ENCODE measurements at regions not wholly inside any gene's neighbourhood (a gene's known extent, or its start where the extent isn't known, plus 50 kb on each side); places are given as distances from the start of the nearest gene placed in this dataset.
"Not testable (repeated sequence)": the region's sequence is repeated elsewhere in the genome, so short reads cannot be mapped to it uniquely, and the experiment has no call there.

DNA sequence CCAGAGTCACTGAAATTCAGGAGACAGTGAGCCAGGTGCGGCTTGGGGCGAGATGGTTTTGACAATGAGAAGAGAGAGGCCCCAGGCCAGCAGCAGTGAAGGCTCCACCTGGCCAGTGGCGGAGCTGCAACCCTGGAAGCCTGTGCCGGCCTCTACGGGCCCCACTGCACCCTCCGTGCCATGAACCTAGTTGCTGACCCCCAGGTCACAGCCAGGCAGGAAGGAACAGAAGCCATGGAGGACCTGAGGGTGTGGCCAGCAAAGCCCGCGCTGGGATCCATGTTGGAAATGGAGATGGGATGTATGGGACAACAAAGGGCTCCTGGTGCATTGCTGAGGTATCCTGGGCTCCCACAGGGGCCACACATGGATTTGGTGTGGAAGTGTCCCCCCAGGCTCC lies 1528.5 kb downstream of the BRD1 start:
- no peaks in the 10 kb centered on the region for H3K9me2 ChIP-seq (replicated peaks; ENCODE audit: insufficient read depth, low read length)
- no peak overlapping the region for H2AFZ ChIP-seq (ENCODE audit: low read length)
- H4K20me1 ChIP-seq (ENCODE audit: insufficient read depth, low read depth, low read length): no peaks in the 10 kb centered on the region
- no peak overlapping the region for H3K4me2 ChIP-seq (ENCODE audit: low read depth, low read length, poor library complexity, severe bottlenecking)
- no peaks in the 10 kb centered on the region for H3K27me3 ChIP-seq (ENCODE audit: low read length)
- DNase-seq: no peak
- no peak overlapping the region for H3K27ac ChIP-seq (ENCODE audit: low read length)
- H3K79me2 ChIP-seq (ENCODE audit: low read length): no peaks in the 10 kb centered on the region
- no peaks in the 10 kb centered on the region for H3K36me3 ChIP-seq (ENCODE audit: insufficient read depth, low read length)
- no peak overlapping the region for H3K9ac ChIP-seq (ENCODE audit: low read length)
- H3K4me3 ChIP-seq (ENCODE audit: low read length): no peak overlapping the region
- no peaks in the 10 kb centered on the region for H3K9me3 ChIP-seq (ENCODE audit: low read length)
- no peaks in the 10 kb centered on the region for H3K4me1 ChIP-seq (ENCODE audit: low read length)

DNA sequence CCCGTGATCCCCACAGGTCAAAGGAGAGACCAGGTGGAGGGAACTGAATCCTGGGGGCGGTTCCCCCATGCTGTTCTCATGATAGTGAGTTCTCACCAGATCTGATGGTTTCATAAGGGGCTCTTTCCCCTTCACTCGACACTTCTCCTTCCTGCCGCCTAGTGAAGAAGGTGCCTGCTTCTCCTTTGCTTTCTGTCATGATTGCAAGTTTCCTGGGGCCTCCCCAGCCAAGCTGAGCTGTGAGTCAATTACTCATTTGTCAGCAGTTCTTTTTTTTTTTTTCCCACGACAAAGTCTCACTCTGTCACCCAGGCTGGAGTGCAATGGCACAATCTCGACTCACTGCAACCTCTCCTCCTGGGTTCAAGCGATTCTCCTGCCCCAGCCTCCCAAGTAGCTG lies 1530.4 kb downstream of the BRD1 start:
- H4K20me1 ChIP-seq (ENCODE audit: insufficient read depth, low read depth, low read length): no peaks in the 10 kb centered on the region
- no peaks in the 10 kb centered on the region for H3K9me2 ChIP-seq (replicated peaks; ENCODE audit: insufficient read depth, low read length)
- no peak overlapping the region for H3K9ac ChIP-seq (ENCODE audit: low read length)
- H3K4me3 ChIP-seq (ENCODE audit: low read length): no peak overlapping the region
- H3K27me3 ChIP-seq (ENCODE audit: low read length): no peaks in the 10 kb centered on the region
- H3K9me3 ChIP-seq (ENCODE audit: low read length): no peaks in the 10 kb centered on the region
- H3K36me3 ChIP-seq (ENCODE audit: insufficient read depth, low read length): no peaks in the 10 kb centered on the region
- H3K27ac ChIP-seq (ENCODE audit: low read length): no peak overlapping the region
- H2AFZ ChIP-seq (ENCODE audit: low read length): no peak overlapping the region
- no peaks in the 10 kb centered on the region for H3K4me1 ChIP-seq (ENCODE audit: low read length)
- H3K4me2 ChIP-seq (ENCODE audit: low read depth, low read length, poor library complexity, severe bottlenecking): no peak overlapping the region
- H3K79me2 ChIP-seq (ENCODE audit: low read length): no peaks in the 10 kb centered on the region
- no peak for DNase-seq

DNA sequence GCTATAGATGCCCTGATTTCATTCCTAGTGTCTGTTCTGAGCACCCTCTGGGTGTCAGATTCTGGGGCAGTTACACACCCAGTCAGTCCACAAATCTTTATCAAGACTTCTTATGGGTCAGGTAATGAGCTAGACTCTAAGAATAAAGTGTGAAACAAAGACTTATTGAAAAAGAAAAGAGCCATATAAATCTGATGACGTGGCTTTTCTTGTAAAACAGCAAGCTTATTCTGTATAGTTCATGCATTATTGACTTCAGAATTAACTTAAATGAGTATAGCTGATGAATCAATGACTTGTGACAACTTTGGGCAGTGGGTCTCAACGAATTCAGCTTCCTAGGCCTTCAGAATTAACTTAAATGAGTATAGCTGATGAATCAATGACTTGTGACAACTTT lies 1527.5 kb downstream of the TBC1D22A start:
- not testable (repeated sequence) for H3K27ac ChIP-seq (ENCODE audit: low read length); H4K20me1 ChIP-seq (ENCODE audit: insufficient read depth, low read depth, low read length); H3K4me2 ChIP-seq (ENCODE audit: low read depth, low read length, poor library complexity, severe bottlenecking); H3K9ac ChIP-seq (ENCODE audit: low read length); H3K36me3 ChIP-seq (ENCODE audit: insufficient read depth, low read length); H3K27me3 ChIP-seq (ENCODE audit: low read length); H3K79me2 ChIP-seq (ENCODE audit: low read length); H3K9me3 ChIP-seq (ENCODE audit: low read length); H3K4me1 ChIP-seq (ENCODE audit: low read length); DNase-seq; H3K9me2 ChIP-seq (replicated peaks; ENCODE audit: insufficient read depth, low read length); H2AFZ ChIP-seq (ENCODE audit: low read length); H3K4me3 ChIP-seq (ENCODE audit: low read length)

DNA sequence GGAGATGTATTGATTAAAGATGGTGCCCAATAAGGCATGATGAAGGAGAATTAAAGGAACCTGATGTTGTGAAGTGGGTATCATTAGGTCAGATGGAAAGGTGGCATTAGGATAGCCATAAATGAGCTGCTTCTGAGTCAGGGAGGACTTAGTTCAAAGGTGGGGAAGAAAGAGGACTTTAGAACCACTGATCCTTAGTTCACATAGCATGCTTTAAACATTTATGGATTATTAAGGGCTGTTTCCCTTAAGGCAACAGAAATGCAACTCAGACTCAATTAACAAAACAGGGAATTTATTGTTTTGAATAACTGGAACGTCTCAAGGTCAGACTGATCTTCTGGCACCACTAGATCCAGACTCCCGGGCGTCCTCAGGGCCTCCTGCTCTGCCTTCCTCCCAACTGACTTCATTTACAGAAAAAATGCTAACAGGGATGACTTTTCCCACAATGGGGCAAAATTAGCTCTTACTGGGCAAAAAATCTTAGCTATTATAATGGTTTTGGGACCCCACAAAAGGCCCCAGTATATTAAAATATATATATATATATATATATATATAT lies 1526.0 kb downstream of the TBC1D22A start:
- H3K27ac ChIP-seq (ENCODE audit: low read length): no peak overlapping the region
- H3K9me2 ChIP-seq (replicated peaks; ENCODE audit: insufficient read depth, low read length): no peaks in the 10 kb centered on the region
- H3K36me3 ChIP-seq (ENCODE audit: insufficient read depth, low read length): no peaks in the 10 kb centered on the region
- no peak for DNase-seq
- no peaks in the 10 kb centered on the region for H4K20me1 ChIP-seq (ENCODE audit: insufficient read depth, low read depth, low read length)
- H3K27me3 ChIP-seq (ENCODE audit: low read length): no peaks in the 10 kb centered on the region
- no peaks in the 10 kb centered on the region for H3K79me2 ChIP-seq (ENCODE audit: low read length)
- H3K4me3 ChIP-seq (ENCODE audit: low read length): no peak overlapping the region
- H3K4me2 ChIP-seq (ENCODE audit: low read depth, low read length, poor library complexity, severe bottlenecking): no peak overlapping the region
- H3K4me1 ChIP-seq (ENCODE audit: low read length): no peaks in the 10 kb centered on the region
- H3K9me3 ChIP-seq (ENCODE audit: low read length): no peaks in the 10 kb centered on the region; the same call in 1 of the 2 replicates
- no peak overlapping the region for H3K9ac ChIP-seq (ENCODE audit: low read length)
- no peak overlapping the region for H2AFZ ChIP-seq (ENCODE audit: low read length)

GRCh38 chr22:48287031-48287430 lies 1524.6 kb downstream of the TBC1D22A start:
- no peaks in the 10 kb centered on the region for H3K9me2 ChIP-seq (replicated peaks; ENCODE audit: insufficient read depth, low read length)
- no peaks in the 10 kb centered on the region for H4K20me1 ChIP-seq (ENCODE audit: insufficient read depth, low read depth, low read length)
- H3K27me3 ChIP-seq (ENCODE audit: low read length): no peaks in the 10 kb centered on the region
- no peak overlapping the region for H3K4me3 ChIP-seq (ENCODE audit: low read length)
- H3K27ac ChIP-seq (ENCODE audit: low read length): no peak overlapping the region
- H3K79me2 ChIP-seq (ENCODE audit: low read length): no peaks in the 10 kb centered on the region
- no peak overlapping the region for H2AFZ ChIP-seq (ENCODE audit: low read length)
- no peaks in the 10 kb centered on the region; the same call in 1 of the 2 replicates for H3K9me3 ChIP-seq (ENCODE audit: low read length)
- DNase-seq: no peak
- H3K4me1 ChIP-seq (ENCODE audit: low read length): no peaks in the 10 kb centered on the region
- no peak overlapping the region for H3K9ac ChIP-seq (ENCODE audit: low read length)
- no peak overlapping the region for H3K4me2 ChIP-seq (ENCODE audit: low read depth, low read length, poor library complexity, severe bottlenecking)
- H3K36me3 ChIP-seq (ENCODE audit: insufficient read depth, low read length): no peaks in the 10 kb centered on the region

DNA sequence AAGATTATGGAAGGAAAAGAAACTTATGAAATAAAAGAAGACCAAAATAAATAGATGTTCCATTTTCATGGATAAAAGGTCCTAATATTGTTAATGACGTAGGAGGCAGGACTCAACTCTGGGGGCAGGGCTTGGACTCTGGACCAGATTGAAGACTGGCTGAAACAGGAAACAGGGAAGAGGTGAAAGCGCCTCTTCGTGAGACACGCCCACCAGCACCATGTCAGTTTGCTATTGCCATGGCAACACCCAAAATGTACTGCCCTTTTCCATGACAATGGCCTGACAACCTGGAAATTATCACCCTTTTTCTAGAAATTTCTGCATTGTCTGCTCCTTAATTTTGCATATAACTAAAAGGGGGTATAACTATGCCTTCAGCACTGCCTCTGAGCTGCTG lies 1522.2 kb downstream of the TBC1D22A start:
- no peak overlapping the region for H2AFZ ChIP-seq (ENCODE audit: low read length)
- H3K36me3 ChIP-seq (ENCODE audit: insufficient read depth, low read length): no peaks in the 10 kb centered on the region
- no peaks in the 10 kb centered on the region for H4K20me1 ChIP-seq (ENCODE audit: insufficient read depth, low read depth, low read length)
- H3K9ac ChIP-seq (ENCODE audit: low read length): no peak overlapping the region
- H3K27ac ChIP-seq (ENCODE audit: low read length): no peak overlapping the region
- no peak overlapping the region for H3K4me2 ChIP-seq (ENCODE audit: low read depth, low read length, poor library complexity, severe bottlenecking)
- no peak for DNase-seq
- H3K27me3 ChIP-seq (ENCODE audit: low read length): no peaks in the 10 kb centered on the region
- no peaks in the 10 kb centered on the region for H3K9me2 ChIP-seq (replicated peaks; ENCODE audit: insufficient read depth, low read length)
- H3K4me1 ChIP-seq (ENCODE audit: low read length): no peaks in the 10 kb centered on the region
- no peaks in the 10 kb centered on the region for H3K9me3 ChIP-seq (ENCODE audit: low read length)
- no peak overlapping the region for H3K4me3 ChIP-seq (ENCODE audit: low read length)
- H3K79me2 ChIP-seq (ENCODE audit: low read length): no peaks in the 10 kb centered on the region

GRCh38 chr22:48282804-48283203 lies 1520.4 kb downstream of the TBC1D22A start:
- no peak overlapping the region for H3K4me2 ChIP-seq (ENCODE audit: low read depth, low read length, poor library complexity, severe bottlenecking)
- no peak overlapping the region for H3K9ac ChIP-seq (ENCODE audit: low read length)
- H4K20me1 ChIP-seq (ENCODE audit: insufficient read depth, low read depth, low read length): no peaks in the 10 kb centered on the region
- H3K9me2 ChIP-seq (replicated peaks; ENCODE audit: insufficient read depth, low read length): no peaks in the 10 kb centered on the region
- no peak overlapping the region for H2AFZ ChIP-seq (ENCODE audit: low read length)
- no peaks in the 10 kb centered on the region for H3K9me3 ChIP-seq (ENCODE audit: low read length)
- H3K36me3 ChIP-seq (ENCODE audit: insufficient read depth, low read length): no peaks in the 10 kb centered on the region
- no peaks in the 10 kb centered on the region for H3K27me3 ChIP-seq (ENCODE audit: low read length)
- H3K79me2 ChIP-seq (ENCODE audit: low read length): no peaks in the 10 kb centered on the region
- no peak for DNase-seq
- H3K4me3 ChIP-seq (ENCODE audit: low read length): no peak overlapping the region
- no peak overlapping the region for H3K27ac ChIP-seq (ENCODE audit: low read length)
- no peaks in the 10 kb centered on the region for H3K4me1 ChIP-seq (ENCODE audit: low read length)

GRCh38 chr22:48279461-48279756 lies 1517.0 kb downstream of the TBC1D22A start:
- no peak overlapping the region for H3K9ac ChIP-seq (ENCODE audit: low read length)
- H3K4me1 ChIP-seq (ENCODE audit: low read length): no peaks in the 10 kb centered on the region
- no peak overlapping the region for H3K4me2 ChIP-seq (ENCODE audit: low read depth, low read length, poor library complexity, severe bottlenecking)
- no peak overlapping the region for H3K27ac ChIP-seq (ENCODE audit: low read length)
- H3K27me3 ChIP-seq (ENCODE audit: low read length): no peaks in the 10 kb centered on the region
- no peaks in the 10 kb centered on the region for H3K79me2 ChIP-seq (ENCODE audit: low read length)
- H3K9me2 ChIP-seq (replicated peaks; ENCODE audit: insufficient read depth, low read length): no peaks in the 10 kb centered on the region
- H3K9me3 ChIP-seq (ENCODE audit: low read length): no peaks in the 10 kb centered on the region
- H3K4me3 ChIP-seq (ENCODE audit: low read length): no peak overlapping the region
- H2AFZ ChIP-seq (ENCODE audit: low read length): no peak overlapping the region
- no peaks in the 10 kb centered on the region for H3K36me3 ChIP-seq (ENCODE audit: insufficient read depth, low read length)
- H4K20me1 ChIP-seq (ENCODE audit: insufficient read depth, low read depth, low read length): no peaks in the 10 kb centered on the region
- no peak for DNase-seq

Data from Karpas-422 (cell line).